NT2/D1 (cell line): ENCODE measurements at regions not wholly inside any gene's neighbourhood (a gene's known extent, or its start where the extent isn't known, plus 50 kb on each side); places are given as distances from the start of the nearest gene placed in this dataset.

Experiments
- SUZ12 ChIP-seq: IDR thresholded peaks from 2 replicates; pipeline ENCODE4 v1.6.1; 2011; ENCODE audit not compliant: insufficient read length, insufficient read depth; ENCODE audit errors: extremely low read depth
- YY1 ChIP-seq: IDR thresholded peaks from 2 replicates; pipeline ENCODE4 v1.6.1; 2011; ENCODE audit not compliant: insufficient read length, insufficient read depth

DNA sequence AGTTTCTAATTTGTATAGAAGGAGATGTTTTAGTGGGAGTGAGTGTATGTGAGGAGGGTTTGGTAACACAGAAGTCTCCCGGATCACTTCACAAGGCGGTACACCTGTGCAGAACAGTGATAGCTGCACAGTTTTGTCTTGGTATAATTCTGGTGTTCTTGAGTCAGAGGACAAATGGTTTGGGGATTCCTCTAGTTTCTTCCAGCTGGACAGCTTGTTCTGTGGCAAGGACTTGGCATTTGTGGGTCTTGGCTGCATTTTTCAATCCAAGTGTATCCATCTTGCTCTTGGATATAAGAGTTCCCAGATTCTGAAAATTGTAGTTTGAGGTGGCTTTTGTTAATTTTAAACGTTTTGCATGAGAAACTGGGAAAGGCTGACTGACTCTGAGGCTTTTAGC, 135.7 kb downstream of the AHR start:
- TF ChIP-seq SUZ12 (no peak), YY1 (no peak)
